Activated B cell treated with CpG ODN at 0.5 μM for 24 hours (primary cell): ENCODE measurements at regions not wholly inside any gene's neighbourhood (a gene's known extent, or its start where the extent isn't known, plus 50 kb on each side); places are given as distances from the start of the nearest gene placed in this dataset.

Experiments used
- ATAC-seq: fragments of 200-7000 bp; cut with Tn5 transposase; one replicate; pipeline ENCODE4 v1.10.0; 2021; ENCODE audit warnings: low read depth, mild to moderate bottlenecking, moderate library complexity
- CTCF ChIA-PET: fragments of 350-600 bp; sonication (Branson Sonifier 250); formaldehyde crosslinking; loops from one replicate; lab custom pipeline; 2021; ENCODE audit warnings: antibody characterized with exemption; lab: Charles Lee
- POLR2A ChIA-PET: fragments of 350-600 bp; sonication (Branson Sonifier 250); formaldehyde crosslinking; loops from one replicate; lab custom pipeline; 2021; ENCODE audit warnings: antibody characterized with exemption; lab: Charles Lee
- DNase-seq: peaks from one replicate; pipeline ENCODE4 v3.0.0; 2022
- H3K27ac Mint-ChIP-seq: one replicate; pipeline ENCODE4 v1.8.0; 2020; ENCODE audit warnings: mixed read lengths
- H3K27me3 Mint-ChIP-seq: one replicate; pipeline ENCODE4 v1.8.0; 2021; ENCODE audit warnings: mixed read lengths
- H3K36me3 Mint-ChIP-seq: one replicate; pipeline ENCODE4 v1.8.0; 2021; ENCODE audit warnings: low read depth, mixed read lengths
- H3K4me1 Mint-ChIP-seq: one replicate; pipeline ENCODE4 v1.8.0; 2021; ENCODE audit warnings: mixed read lengths
- H3K4me3 Mint-ChIP-seq: one replicate; pipeline ENCODE4 v1.8.0; 2020; ENCODE audit warnings: mild to moderate bottlenecking, mixed read lengths
- H3K9me3 Mint-ChIP-seq: one replicate; pipeline ENCODE4 v1.8.0; 2020; ENCODE audit warnings: mixed read lengths
- CTCF ChIP-seq: fragments of 200-600 bp; IDR thresholded peaks from one replicate; pipeline ENCODE4 v1.8.0; 2022; ENCODE audit warnings: antibody characterized with exemption, mild to moderate bottlenecking
- intact Hi-C: fragments of 100-400 bp; cut with micrococcal nuclease; formaldehyde crosslinking; loops from one replicate; pipeline ENCODE4 v1.15.1; 2024

- no peak for DNase-seq
- no peaks in the 10 kb centered on the region for H3K9me3 Mint-ChIP-seq
- intact Hi-C loops: no loop called here
- POLR2A ChIA-PET: no interaction called here
- H3K4me1 Mint-ChIP-seq: no peaks in the 10 kb centered on the region
- no peak for ATAC-seq
- H3K27ac Mint-ChIP-seq: no peak overlapping the region
- H3K27me3 Mint-ChIP-seq: peaks cover 4% of the 10 kb centered on the region
- no peak overlapping the region for H3K4me3 Mint-ChIP-seq
- no peaks in the 10 kb centered on the region for H3K36me3 Mint-ChIP-seq
- CTCF ChIA-PET: no interaction called here
- TF ChIP-seq CTCF: no peak
Observed at GRCh38 chr6:15980801-15981200, 148.1 kb upstream of the MYLIP start.

GRCh38 chr6:15978426-15978825, 150.5 kb upstream of the MYLIP start:
- no peak overlapping the region for H3K27ac Mint-ChIP-seq
- H3K36me3 Mint-ChIP-seq: no peaks in the 10 kb centered on the region
- DNase-seq (no peak), ATAC-seq (no peak)
- POLR2A ChIA-PET: no interaction called here
- H3K4me3 Mint-ChIP-seq: no peak overlapping the region
- CTCF ChIA-PET: no interaction called here
- peaks cover 4% of the 10 kb centered on the region for H3K27me3 Mint-ChIP-seq
- peaks cover 5% of the 10 kb centered on the region for H3K9me3 Mint-ChIP-seq
- TF ChIP-seq CTCF: no peak
- intact Hi-C loops: no loop called here
- no peaks in the 10 kb centered on the region for H3K4me1 Mint-ChIP-seq

- H3K9me3 Mint-ChIP-seq: peaks cover 8% of the 10 kb centered on the region
- no peak for TF ChIP-seq CTCF
- CTCF ChIA-PET: no interaction called here
Observed at GRCh38 chr6:15977050-15977449, 151.8 kb upstream of the MYLIP start.

GRCh38 chr6:15974817-15975216, 154.1 kb upstream of the MYLIP start:
- no peaks in the 10 kb centered on the region for H3K4me1 Mint-ChIP-seq
- no peaks in the 10 kb centered on the region for H3K27me3 Mint-ChIP-seq
- CTCF ChIA-PET: interaction anchor here (1.2 kb wide), 1 partner anchor 208 kb away, joined by 3 read pairs; no protein-coding TSS in a partner anchor
- intact Hi-C loops: no loop called here
- POLR2A ChIA-PET: interaction anchor here (1.1 kb wide), 1 partner anchor 74 kb away, joined by 3 read pairs; no protein-coding TSS in a partner anchor
- H3K9me3 Mint-ChIP-seq: peaks cover 8% of the 10 kb centered on the region
- no peak overlapping the region for H3K4me3 Mint-ChIP-seq
- no peak for TF ChIP-seq CTCF
- ATAC-seq (no peak), DNase-seq (no peak)
- no peaks in the 10 kb centered on the region for H3K36me3 Mint-ChIP-seq
- no peak overlapping the region for H3K27ac Mint-ChIP-seq

More at GRCh38 chr6:15977050-15977449, 151.8 kb upstream of the MYLIP start:
- no peak overlapping the region for H3K4me3 Mint-ChIP-seq
- H3K27me3 Mint-ChIP-seq: no peaks in the 10 kb centered on the region
- ATAC-seq (no peak), DNase-seq (no peak)
- intact Hi-C loops: no loop called here
- no peaks in the 10 kb centered on the region for H3K36me3 Mint-ChIP-seq
- POLR2A ChIA-PET: no interaction called here
- no peak overlapping the region for H3K27ac Mint-ChIP-seq
- no peaks in the 10 kb centered on the region for H3K4me1 Mint-ChIP-seq

GRCh38 chr6:15970517-15970916, 158.4 kb upstream of the MYLIP start:
- Mint-ChIP-seq H3K27ac (no peak overlapping the region), H3K4me1 (no peaks in the 10 kb centered on the region), H3K36me3 (no peaks in the 10 kb centered on the region), H3K9me3 (peaks cover 8% of the 10 kb centered on the region), H3K27me3 (no peaks in the 10 kb centered on the region), H3K4me3 (no peak overlapping the region)
- CTCF ChIA-PET: no interaction called here
- intact Hi-C loops: no loop called here
- POLR2A ChIA-PET: no interaction called here
- DNase-seq: no peak
- no peak for TF ChIP-seq CTCF
- no peak for ATAC-seq
